ENCODE measurements at regions not wholly inside any gene's neighbourhood (a gene's known extent, or its start where the extent isn't known, plus 50 kb on each side); places are given as distances from the start of the nearest gene placed in this dataset.

DNA sequence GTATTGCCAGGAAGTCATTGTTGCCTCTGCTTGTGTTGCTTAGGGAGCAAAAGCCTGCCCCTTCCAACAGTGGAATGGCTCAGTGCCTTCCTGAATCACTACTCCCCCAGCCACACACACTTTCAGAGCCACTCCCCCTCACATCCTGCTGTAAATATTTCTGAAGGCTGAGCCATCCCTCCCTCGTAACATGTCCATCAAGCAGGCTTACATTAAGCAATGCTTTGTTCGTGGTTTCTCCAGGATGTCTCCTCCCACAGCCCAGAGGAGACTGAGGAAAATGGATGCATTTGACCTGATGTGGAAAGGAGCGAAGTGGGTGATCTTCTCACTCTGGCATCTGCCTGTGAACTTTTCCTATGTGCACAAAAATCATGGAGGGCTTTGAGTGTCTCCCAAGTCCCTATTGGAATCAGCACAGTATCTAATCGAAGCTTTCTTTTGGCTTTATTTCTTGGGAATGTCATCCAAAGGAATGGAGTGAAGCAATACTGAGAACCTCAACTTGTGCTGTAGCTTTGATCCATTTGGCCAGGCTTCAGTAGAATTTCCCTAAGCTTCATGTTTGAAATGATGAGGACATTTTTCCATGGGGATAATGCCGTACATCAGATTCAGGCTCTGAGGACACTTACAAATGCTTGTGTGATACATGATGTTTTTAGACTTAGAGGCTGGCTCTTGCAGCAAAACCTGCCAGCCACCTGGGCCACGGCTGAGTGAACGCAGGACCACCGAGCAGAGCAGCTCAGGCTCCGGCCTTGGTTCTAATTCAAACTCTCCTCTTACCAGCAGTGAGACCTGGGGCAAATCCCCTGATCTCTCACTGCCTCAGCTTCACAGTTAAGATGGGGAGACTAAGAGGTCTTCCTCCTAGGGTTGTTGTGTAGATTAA is 389.1 kb downstream of the ENC1 start:
- ChIA-PET CTCF (no interaction called here), POLR2A (no interaction called here)

DNA sequence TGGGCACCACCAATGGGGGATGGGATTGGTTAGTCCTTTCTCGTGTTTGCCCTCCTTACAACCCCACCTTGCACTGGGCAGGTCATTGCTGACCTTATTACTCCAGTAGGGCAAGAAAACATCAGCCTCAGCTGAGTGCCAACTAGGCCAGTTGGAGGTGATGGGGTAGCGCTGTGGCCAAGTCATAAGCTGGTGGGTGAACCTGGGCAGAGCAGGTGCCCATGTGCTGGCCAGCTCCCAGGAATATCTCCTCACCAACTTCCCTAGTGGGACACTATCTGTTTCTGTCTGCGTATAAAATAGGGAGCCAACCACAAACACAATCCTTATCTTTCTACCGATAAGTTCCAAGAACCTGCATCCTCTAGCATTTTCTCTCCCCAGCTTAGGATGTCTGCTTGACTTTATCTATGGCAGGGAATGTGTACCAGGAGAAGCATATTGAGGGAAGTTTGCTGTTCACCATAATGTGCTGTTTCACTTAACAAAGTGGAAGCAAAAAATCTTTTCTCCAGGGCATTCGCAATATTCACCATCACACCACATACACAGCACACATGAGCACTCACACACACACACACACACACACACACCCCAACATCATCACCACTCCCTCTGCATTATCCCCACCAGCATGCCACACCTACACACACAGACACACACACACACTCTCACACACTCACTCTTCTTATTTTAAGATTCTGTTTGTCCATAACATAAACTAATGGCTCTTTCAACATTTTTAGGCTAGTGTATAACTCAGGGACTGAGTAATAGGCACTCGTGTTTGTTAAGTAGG is 390.0 kb downstream of the ENC1 start:
- ChIA-PET CTCF (no interaction called here), POLR2A (no interaction called here)

- POLR2A ChIA-PET = no interaction called here
These were observed 392.0 kb downstream of the ENC1 start for GRCh38 chr5:74248576-74248975.

DNA sequence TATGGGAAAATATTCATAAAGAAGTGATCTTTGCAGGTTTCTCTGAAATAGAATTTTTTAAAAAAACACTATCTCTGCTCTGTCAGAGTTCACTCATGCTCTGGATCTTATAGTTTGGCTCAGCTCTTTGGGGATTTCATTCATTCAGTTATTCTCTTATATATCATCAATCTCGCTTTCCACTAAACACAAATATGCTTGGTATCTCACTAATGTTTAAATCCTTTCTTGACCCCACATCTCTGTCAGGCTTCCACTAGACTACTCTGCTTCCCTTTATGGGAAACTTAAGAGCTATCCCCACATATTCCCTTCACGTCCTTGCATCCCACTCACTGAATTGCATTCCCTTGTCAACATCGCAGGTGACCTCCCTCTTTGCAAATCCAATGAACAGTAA is 396.1 kb downstream of the ENC1 start:
- CTCF ChIA-PET = no interaction called here
- POLR2A ChIA-PET = no interaction called here

More at GRCh38 chr5:74248576-74248975, 392.0 kb downstream of the ENC1 start:
- CTCF ChIA-PET = no interaction called here

DNA sequence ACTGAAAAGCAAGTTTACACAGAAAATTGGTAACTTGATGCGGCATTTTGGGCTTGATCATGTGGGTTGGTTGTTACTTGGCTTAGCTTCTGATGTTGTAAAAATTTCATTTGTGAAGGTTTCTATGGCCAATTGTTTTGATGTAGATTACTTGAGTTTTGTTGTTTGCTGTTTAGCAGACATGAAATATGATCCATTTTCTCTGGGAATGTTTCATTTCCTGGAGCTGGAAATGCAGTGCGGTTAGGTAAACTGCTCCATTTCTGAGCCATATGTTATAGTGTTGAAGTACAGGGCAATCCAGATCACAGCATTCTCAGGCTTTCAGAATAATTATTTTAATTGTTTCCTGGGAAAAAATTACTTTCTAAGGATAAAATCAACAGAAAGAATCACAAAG is 396.9 kb downstream of the ENC1 start:
- ChIA-PET CTCF (no interaction called here), POLR2A (no interaction called here)

- CTCF ChIA-PET = no interaction called here
- POLR2A ChIA-PET = no interaction called here
These were observed 398.0 kb downstream of the ENC1 start for GRCh38 chr5:74242516-74242915.

- CTCF ChIA-PET = no interaction called here
- POLR2A ChIA-PET = no interaction called here
These were observed 398.8 kb downstream of the ENC1 start for GRCh38 chr5:74241751-74242140.

DNA sequence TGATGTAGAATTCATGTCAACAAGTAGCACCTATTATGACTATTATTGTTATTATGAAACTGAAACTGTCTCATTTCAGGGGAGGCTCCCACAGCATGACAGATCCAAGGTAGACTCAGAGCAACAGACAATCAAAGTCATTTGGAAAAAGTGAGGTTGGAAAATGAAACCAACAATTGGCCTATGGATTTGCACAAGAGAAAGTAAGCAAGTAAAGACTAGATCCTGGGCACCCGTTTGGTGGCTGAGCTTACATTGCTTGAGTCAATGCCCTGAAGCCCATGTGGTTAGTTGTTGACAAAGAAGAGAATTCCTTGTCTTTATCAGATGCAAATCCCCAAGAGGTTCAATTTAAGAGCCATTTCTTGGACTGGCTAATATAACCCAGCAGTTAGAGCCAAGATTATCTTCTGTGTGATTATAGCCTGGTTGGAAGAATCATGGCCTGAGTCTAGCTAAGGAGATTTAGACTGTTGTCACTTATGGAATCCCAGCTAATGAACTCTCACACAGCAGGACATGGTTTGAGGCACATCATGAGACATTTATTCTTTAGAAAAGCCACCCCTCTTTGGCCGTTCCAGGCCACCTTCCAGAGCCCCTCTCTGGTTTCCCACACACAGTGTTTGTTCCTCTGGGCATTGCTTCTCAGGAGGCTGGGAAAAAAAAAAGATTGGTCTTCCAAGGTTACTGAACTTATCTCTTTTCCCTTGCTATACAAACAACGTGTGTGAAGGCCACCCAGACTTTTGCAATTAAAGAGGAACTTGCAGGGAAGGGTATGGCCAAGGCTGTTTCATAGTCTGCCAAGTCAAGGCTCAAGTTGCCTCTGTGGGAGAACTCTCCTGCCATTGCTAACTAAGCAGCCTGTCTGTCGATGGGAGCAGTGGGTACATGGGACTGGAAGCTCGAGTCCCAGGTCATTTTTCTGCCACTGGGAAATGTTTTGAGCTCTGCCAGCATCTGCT is 399.5 kb downstream of the ENC1 start:
- ChIA-PET CTCF (no interaction called here), POLR2A (no interaction called here)

DNA sequence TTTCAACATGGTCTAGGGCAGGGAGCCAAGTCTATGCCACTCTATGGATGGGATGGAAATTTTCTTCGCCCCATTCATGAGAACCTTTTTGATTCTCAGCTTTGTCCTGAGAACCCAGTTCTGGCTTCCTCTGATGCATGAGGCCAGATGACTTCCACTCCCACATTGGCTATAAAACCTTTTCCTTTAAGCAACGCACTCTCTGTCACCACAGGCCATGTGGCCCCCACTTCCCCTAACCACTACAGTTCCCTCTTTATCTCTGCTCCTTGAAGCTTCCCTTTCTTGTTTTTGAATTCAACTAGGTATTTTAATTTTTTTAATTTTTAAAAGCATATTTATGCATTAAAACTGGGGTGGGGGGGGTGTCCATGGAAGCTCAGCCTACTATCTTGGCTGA is 401.3 kb downstream of the ENC1 start:
- POLR2A ChIA-PET = no interaction called here
- CTCF ChIA-PET = no interaction called here

GRCh38 chr5:74237571-74238145 is 402.9 kb downstream of the ENC1 start:
- ChIA-PET POLR2A (no interaction called here), CTCF (no interaction called here)

- CTCF ChIA-PET = no interaction called here
- POLR2A ChIA-PET = no interaction called here
These were observed 405.0 kb downstream of the ENC1 start for GRCh38 chr5:74235552-74235951.

DNA sequence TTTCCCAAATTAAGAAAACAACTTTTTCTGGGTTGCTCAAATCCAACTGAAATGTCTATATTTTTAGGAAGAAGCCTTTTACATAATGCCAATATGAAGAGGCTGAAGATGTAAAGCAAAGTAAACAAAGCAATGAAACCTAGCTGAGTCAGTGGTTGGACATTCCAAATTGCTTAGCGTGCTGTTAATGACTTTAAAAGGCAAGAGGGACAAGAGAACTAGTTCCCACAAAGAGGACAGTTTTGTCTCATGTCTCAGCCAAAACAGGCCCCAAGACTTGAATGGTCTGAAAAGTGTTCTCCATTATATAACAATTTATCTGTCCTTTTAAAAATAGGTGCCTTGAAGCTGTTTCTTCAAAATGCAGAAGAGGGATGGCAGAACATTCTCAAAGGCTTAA is 407.0 kb downstream of the ENC1 start:
- ChIA-PET POLR2A (no interaction called here), CTCF (no interaction called here)

- POLR2A ChIA-PET = no interaction called here
- CTCF ChIA-PET = no interaction called here
These were observed 407.4 kb downstream of the ENC1 start for GRCh38 chr5:74233091-74233490.

DNA sequence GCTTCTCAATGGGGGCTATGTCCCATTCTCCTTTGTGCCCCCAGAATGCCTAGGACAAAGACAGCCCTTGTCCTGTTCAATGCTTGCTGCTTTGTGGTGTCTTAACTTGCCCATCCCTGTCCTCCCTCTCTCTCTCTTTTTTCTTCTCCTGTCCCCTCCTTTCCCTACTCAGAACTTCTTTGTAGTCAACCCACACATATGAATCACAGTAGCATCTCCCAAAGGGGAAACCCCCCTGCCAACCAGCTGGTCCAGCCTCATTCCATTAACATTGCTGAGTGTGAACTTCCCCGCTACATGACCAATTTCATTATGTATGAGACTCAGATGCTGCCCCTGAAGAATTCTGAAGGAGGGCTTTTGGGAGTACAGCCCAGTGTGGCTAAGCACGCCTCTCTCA is 408.3 kb downstream of the ENC1 start:
- POLR2A ChIA-PET = no interaction called here
- CTCF ChIA-PET = interaction anchor here (0.7 kb wide), 1 partner anchor 337 kb away, joined by 3 read pairs; no protein-coding TSS in a partner anchor

DNA sequence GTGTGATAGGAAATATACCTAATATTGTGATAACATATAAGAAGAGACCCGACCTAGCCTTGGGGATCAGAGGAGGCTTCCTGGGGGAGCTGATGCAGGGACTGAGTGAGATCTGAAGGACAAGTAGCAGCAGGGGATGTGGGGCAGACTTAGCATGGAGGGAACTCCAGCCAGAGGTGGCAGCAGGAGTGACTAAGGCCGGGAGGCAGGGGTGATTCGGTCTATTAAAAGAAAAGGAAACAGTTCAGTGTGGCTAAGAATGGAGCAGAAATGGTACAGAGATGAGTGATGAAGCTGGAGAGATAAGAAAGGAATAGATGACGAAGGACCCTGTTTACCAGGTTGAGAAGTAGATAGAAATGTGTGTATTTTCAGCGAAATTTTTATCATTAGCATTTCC is 408.8 kb downstream of the ENC1 start:
- CTCF ChIA-PET = interaction anchor here (0.7 kb wide), 1 partner anchor 338 kb away, joined by 3 read pairs; no protein-coding TSS in a partner anchor
- POLR2A ChIA-PET = no interaction called here

GRCh38 chr5:74226716-74227485 is 413.6 kb downstream of the ENC1 start:
- POLR2A ChIA-PET = no interaction called here
- CTCF ChIA-PET = interaction anchor here (0.7 kb wide), 1 partner anchor 41 kb away, joined by 3 read pairs; no protein-coding TSS in a partner anchor

DNA sequence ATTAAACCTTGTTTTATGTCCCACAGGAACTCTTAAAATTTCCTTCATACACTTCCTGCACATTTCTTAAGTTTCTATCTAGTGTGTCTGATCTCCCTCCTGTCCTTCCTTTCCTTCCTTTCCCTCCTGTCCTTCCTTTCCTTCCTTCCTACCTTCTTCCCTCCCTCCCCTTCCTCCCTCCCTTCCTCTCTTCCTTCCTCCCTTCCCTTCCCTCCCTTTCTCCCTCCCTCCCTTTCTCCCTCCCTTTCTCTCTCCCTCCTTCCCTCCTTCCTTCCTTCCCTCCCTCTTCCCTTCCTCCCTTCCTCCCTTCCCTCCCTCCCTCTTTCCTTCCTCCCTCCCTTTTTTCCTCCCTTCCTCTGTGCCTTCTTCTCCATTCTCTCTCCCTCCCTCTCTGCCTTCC is 414.9 kb downstream of the ENC1 start:
- ChIA-PET CTCF (no interaction called here), POLR2A (no interaction called here)

GRCh38 chr5:74224331-74224730 is 416.2 kb downstream of the ENC1 start:
- CTCF ChIA-PET = no interaction called here
- POLR2A ChIA-PET = no interaction called here

DNA sequence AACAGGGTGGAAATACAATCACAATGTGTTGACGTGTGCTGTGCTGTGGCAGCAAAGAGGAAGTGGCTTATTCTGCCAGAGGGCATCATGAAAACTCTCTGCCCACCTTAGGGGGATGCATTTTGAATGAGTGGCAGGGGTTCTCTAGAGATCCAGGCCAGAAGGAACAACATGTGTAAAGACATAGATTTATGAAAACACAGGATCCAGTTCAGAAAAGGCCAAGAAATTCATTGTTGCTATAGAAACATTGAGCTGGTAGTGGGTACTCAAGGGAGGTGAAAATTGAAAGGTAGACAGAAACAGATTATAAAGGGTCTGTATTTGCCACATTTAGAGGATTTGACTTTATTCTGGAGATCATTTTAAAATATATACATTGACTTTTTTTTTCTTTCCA is 417.7 kb downstream of the ENC1 start:
- ChIA-PET CTCF (no interaction called here), POLR2A (no interaction called here)

Measured in activated CD8-positive, alpha-beta memory T cell treated with anti-CD3 and anti-CD28 coated beads for 36 hours (primary cell).